ENCODE measurements at regions not wholly inside any gene's neighbourhood (a gene's known extent, or its start where the extent isn't known, plus 50 kb on each side); places are given as distances from the start of the nearest gene placed in this dataset.

DNA sequence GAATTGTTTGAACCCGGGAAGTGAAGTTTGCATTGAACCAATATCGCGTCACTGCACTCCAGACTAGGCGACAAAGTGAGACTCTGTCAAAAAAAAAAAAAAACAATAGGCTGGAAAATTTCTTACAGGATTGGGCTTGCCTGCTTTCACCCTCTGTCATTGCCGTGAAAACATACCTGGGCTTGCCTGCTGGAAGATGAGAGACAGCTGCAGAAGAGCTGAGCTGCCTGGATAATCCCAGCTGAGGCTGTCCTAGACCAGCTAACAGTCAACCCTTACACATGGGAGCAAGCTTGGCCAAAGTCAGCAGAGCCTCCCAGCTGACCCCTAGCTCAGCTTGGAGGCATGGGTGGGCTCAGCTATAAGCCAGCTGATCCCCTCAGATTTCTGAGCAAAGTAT, 306.2 kb downstream of the CCSER2 start:
- TF ChIP-seq, protein P1, sequence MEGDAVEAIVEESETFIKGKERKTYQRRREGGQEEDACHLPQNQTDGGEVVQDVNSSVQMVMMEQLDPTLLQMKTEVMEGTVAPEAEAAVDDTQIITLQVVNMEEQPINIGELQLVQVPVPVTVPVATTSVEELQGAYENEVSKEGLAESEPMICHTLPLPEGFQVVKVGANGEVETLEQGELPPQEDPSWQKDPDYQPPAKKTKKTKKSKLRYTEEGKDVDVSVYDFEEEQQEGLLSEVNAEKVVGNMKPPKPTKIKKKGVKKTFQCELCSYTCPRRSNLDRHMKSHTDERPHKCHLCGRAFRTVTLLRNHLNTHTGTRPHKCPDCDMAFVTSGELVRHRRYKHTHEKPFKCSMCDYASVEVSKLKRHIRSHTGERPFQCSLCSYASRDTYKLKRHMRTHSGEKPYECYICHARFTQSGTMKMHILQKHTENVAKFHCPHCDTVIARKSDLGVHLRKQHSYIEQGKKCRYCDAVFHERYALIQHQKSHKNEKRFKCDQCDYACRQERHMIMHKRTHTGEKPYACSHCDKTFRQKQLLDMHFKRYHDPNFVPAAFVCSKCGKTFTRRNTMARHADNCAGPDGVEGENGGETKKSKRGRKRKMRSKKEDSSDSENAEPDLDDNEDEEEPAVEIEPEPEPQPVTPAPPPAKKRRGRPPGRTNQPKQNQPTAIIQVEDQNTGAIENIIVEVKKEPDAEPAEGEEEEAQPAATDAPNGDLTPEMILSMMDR (IDR thresholded peaks at IDR 0.05; ENCODE audit: low read depth, low read length): no peak
- TF ChIP-seq, protein P2, sequence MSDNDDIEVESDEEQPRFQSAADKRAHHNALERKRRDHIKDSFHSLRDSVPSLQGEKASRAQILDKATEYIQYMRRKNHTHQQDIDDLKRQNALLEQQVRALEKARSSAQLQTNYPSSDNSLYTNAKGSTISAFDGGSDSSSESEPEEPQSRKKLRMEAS (IDR thresholded peaks at IDR 0.05; ENCODE audit: low read depth, low read length): no peak
